ENCODE measurements at regions not wholly inside any gene's neighbourhood (a gene's known extent, or its start where the extent isn't known, plus 50 kb on each side); places are given as distances from the start of the nearest gene placed in this dataset.

- TF ChIP-seq YY1 (IDR thresholded peaks at IDR 0.05; ENCODE audit: insufficient read depth, insufficient read length), result no peak
- no peak for TF ChIP-seq SUZ12 (IDR thresholded peaks at IDR 0.05; ENCODE audit: extremely low read depth, insufficient read depth, insufficient read length)
These were observed 818.1 kb upstream of the SOX11 start for GRCh38 chr2:4873876-4874593.
